Activated T-helper 17 cell treated with anti-CD3 and anti-CD28 coated beads, Interleukin-2, amount 50 U/mL, for 72 hours (primary cell): ENCODE measurements at regions not wholly inside any gene's neighbourhood (a gene's known extent, or its start where the extent isn't known, plus 50 kb on each side); places are given as distances from the start of the nearest gene placed in this dataset.

Experiments used
- ATAC-seq: fragments of 150-1000 bp; cut with Tn5 transposase; replicated peaks from 2 replicates; pipeline ENCODE4 v1.10.0; 2021; ENCODE audit warnings: mild to moderate bottlenecking, moderate library complexity
- H3K27ac Mint-ChIP-seq: one replicate; pipeline ENCODE4 v1.8.0; 2022; ENCODE audit warnings: mixed read lengths
- H3K27me3 Mint-ChIP-seq: one replicate; pipeline ENCODE4 v1.8.0; 2022; ENCODE audit warnings: mixed read lengths
- H3K36me3 Mint-ChIP-seq: one replicate; pipeline ENCODE4 v1.8.0; 2022; ENCODE audit warnings: low read depth, mild to moderate bottlenecking, mixed read lengths
- H3K4me1 Mint-ChIP-seq: one replicate; pipeline ENCODE4 v1.8.0; 2022; ENCODE audit warnings: mixed read lengths
- H3K4me3 Mint-ChIP-seq: one replicate; pipeline ENCODE4 v1.8.0; 2022; ENCODE audit warnings: mild to moderate bottlenecking, mixed read lengths
- H3K9me3 Mint-ChIP-seq: one replicate; pipeline ENCODE4 v1.8.0; 2022; ENCODE audit warnings: mixed read lengths

- Mint-ChIP-seq H3K36me3 (no peaks in the 10 kb centered on the region), H3K4me1 (no peaks in the 10 kb centered on the region), H3K9me3 (peaks cover 10% of the 10 kb centered on the region), H3K4me3 (no peak overlapping the region), H3K27ac (no peak overlapping the region), H3K27me3 (no peaks in the 10 kb centered on the region)
- no peak for ATAC-seq
These were observed 185.3 kb downstream of the FAM170A start for GRCh38 chr5:119814655-119815054.

- H3K4me1 Mint-ChIP-seq: no peaks in the 10 kb centered on the region
- H3K27ac Mint-ChIP-seq: no peak overlapping the region
- no peaks in the 10 kb centered on the region for H3K36me3 Mint-ChIP-seq
- H3K27me3 Mint-ChIP-seq: no peaks in the 10 kb centered on the region
- H3K4me3 Mint-ChIP-seq: no peak overlapping the region
- H3K9me3 Mint-ChIP-seq: peaks cover 10% of the 10 kb centered on the region
- no peak for ATAC-seq
These were observed 186.7 kb downstream of the FAM170A start for GRCh38 chr5:119816055-119816454.

- peaks cover 8% of the 10 kb centered on the region for H3K9me3 Mint-ChIP-seq
- no peaks in the 10 kb centered on the region for H3K27me3 Mint-ChIP-seq
- no peak overlapping the region for H3K27ac Mint-ChIP-seq
- no peak overlapping the region for H3K4me3 Mint-ChIP-seq
- no peaks in the 10 kb centered on the region for H3K4me1 Mint-ChIP-seq
- ATAC-seq: no peak
- no peaks in the 10 kb centered on the region for H3K36me3 Mint-ChIP-seq
These were observed 190.7 kb downstream of the FAM170A start for GRCh38 chr5:119820016-119820415.

- Mint-ChIP-seq H3K36me3 (no peaks in the 10 kb centered on the region), H3K27me3 (no peaks in the 10 kb centered on the region), H3K9me3 (peaks cover 8% of the 10 kb centered on the region), H3K4me1 (no peaks in the 10 kb centered on the region), H3K4me3 (no peak overlapping the region), H3K27ac (no peak overlapping the region)
- ATAC-seq: no peak
These were observed 191.2 kb downstream of the FAM170A start for GRCh38 chr5:119820608-119821007.

- Mint-ChIP-seq H3K9me3 (no peaks in the 10 kb centered on the region), H3K36me3 (no peaks in the 10 kb centered on the region), H3K27ac (no peak overlapping the region), H3K4me1 (no peaks in the 10 kb centered on the region), H3K4me3 (no peak overlapping the region), H3K27me3 (no peaks in the 10 kb centered on the region)
- ATAC-seq: no peak
These were observed 199.2 kb downstream of the FAM170A start for GRCh38 chr5:119828541-119828940.

GRCh38 chr5:119829341-119829740 is 200.0 kb downstream of the FAM170A start:
- H3K36me3 Mint-ChIP-seq: no peaks in the 10 kb centered on the region
- H3K4me1 Mint-ChIP-seq: no peaks in the 10 kb centered on the region
- no peak for ATAC-seq

GRCh38 chr5:119833176-119833575 is 203.8 kb downstream of the FAM170A start:
- no peak for ATAC-seq
- Mint-ChIP-seq H3K27ac (no peak overlapping the region), H3K36me3 (no peaks in the 10 kb centered on the region), H3K4me1 (no peaks in the 10 kb centered on the region), H3K9me3 (peaks cover 11% of the 10 kb centered on the region), H3K27me3 (no peaks in the 10 kb centered on the region), H3K4me3 (no peak overlapping the region)

More at GRCh38 chr5:119829341-119829740, 200.0 kb downstream of the FAM170A start:
- Mint-ChIP-seq H3K27me3 (no peaks in the 10 kb centered on the region), H3K27ac (no peak overlapping the region), H3K9me3 (no peaks in the 10 kb centered on the region), H3K4me3 (no peak overlapping the region)

- no peak overlapping the region for H3K4me3 Mint-ChIP-seq
- ATAC-seq: no peak
- H3K27ac Mint-ChIP-seq: no peak overlapping the region
- no peaks in the 10 kb centered on the region for H3K4me1 Mint-ChIP-seq
- H3K36me3 Mint-ChIP-seq: no peaks in the 10 kb centered on the region
- no peaks in the 10 kb centered on the region for H3K27me3 Mint-ChIP-seq
- peaks cover 19% of the 10 kb centered on the region for H3K9me3 Mint-ChIP-seq
These were observed 210.8 kb downstream of the FAM170A start for GRCh38 chr5:119840175-119840574.

- H3K27ac Mint-ChIP-seq: no peak overlapping the region
- peaks cover 5% of the 10 kb centered on the region for H3K9me3 Mint-ChIP-seq
- ATAC-seq: no peak
- no peak overlapping the region for H3K4me3 Mint-ChIP-seq
- no peaks in the 10 kb centered on the region for H3K27me3 Mint-ChIP-seq
- H3K36me3 Mint-ChIP-seq: no peaks in the 10 kb centered on the region
- no peaks in the 10 kb centered on the region for H3K4me1 Mint-ChIP-seq
These were observed 222.8 kb downstream of the FAM170A start for GRCh38 chr5:119852140-119852539.

- H3K4me1 Mint-ChIP-seq: no peaks in the 10 kb centered on the region
- H3K27me3 Mint-ChIP-seq: no peaks in the 10 kb centered on the region
- H3K9me3 Mint-ChIP-seq: peaks cover 3% of the 10 kb centered on the region
- no peak overlapping the region for H3K27ac Mint-ChIP-seq
- H3K4me3 Mint-ChIP-seq: no peak overlapping the region
- H3K36me3 Mint-ChIP-seq: no peaks in the 10 kb centered on the region
- no peak for ATAC-seq
These were observed 231.1 kb downstream of the FAM170A start for GRCh38 chr5:119860463-119860862.

GRCh38 chr5:119862619-119863018 is 233.3 kb downstream of the FAM170A start:
- no peak for ATAC-seq
- Mint-ChIP-seq H3K4me3 (no peak overlapping the region), H3K4me1 (no peaks in the 10 kb centered on the region), H3K27ac (no peak overlapping the region), H3K9me3 (peaks cover 3% of the 10 kb centered on the region), H3K36me3 (no peaks in the 10 kb centered on the region), H3K27me3 (no peaks in the 10 kb centered on the region)

- ATAC-seq: no peak
- Mint-ChIP-seq H3K4me3 (no peak overlapping the region), H3K27me3 (no peaks in the 10 kb centered on the region), H3K4me1 (no peaks in the 10 kb centered on the region), H3K9me3 (peaks cover 5% of the 10 kb centered on the region), H3K27ac (no peak overlapping the region), H3K36me3 (no peaks in the 10 kb centered on the region)
These were observed 234.9 kb downstream of the FAM170A start for GRCh38 chr5:119864286-119864685.

GRCh38 chr5:119873611-119874010 is 244.3 kb downstream of the FAM170A start:
- Mint-ChIP-seq H3K4me3 (no peak overlapping the region), H3K27ac (no peak overlapping the region), H3K9me3 (peaks cover 2% of the 10 kb centered on the region), H3K4me1 (no peaks in the 10 kb centered on the region), H3K36me3 (no peaks in the 10 kb centered on the region), H3K27me3 (no peaks in the 10 kb centered on the region)
- ATAC-seq: no peak

GRCh38 chr5:119876522-119876921 is 247.2 kb downstream of the FAM170A start:
- Mint-ChIP-seq H3K27me3 (no peaks in the 10 kb centered on the region), H3K4me1 (no peaks in the 10 kb centered on the region), H3K9me3 (no peaks in the 10 kb centered on the region), H3K27ac (no peak overlapping the region), H3K36me3 (no peaks in the 10 kb centered on the region), H3K4me3 (no peak overlapping the region)
- no peak for ATAC-seq

GRCh38 chr5:119878712-119879111 is 249.4 kb downstream of the FAM170A start:
- Mint-ChIP-seq H3K27me3 (no peaks in the 10 kb centered on the region), H3K9me3 (no peaks in the 10 kb centered on the region), H3K36me3 (no peaks in the 10 kb centered on the region), H3K4me3 (no peak overlapping the region), H3K4me1 (no peaks in the 10 kb centered on the region), H3K27ac (no peak overlapping the region)
- no peak for ATAC-seq

GRCh38 chr5:119879446-119879845 is 250.1 kb downstream of the FAM170A start:
- H3K27ac Mint-ChIP-seq: no peak overlapping the region
- H3K9me3 Mint-ChIP-seq: no peaks in the 10 kb centered on the region
- ATAC-seq: no peak
- H3K27me3 Mint-ChIP-seq: no peaks in the 10 kb centered on the region
- no peaks in the 10 kb centered on the region for H3K4me1 Mint-ChIP-seq
- no peaks in the 10 kb centered on the region for H3K36me3 Mint-ChIP-seq
- no peak overlapping the region for H3K4me3 Mint-ChIP-seq
